ENCODE measurements at regions not wholly inside any gene's neighbourhood (a gene's known extent, or its start where the extent isn't known, plus 50 kb on each side); places are given as distances from the start of the nearest gene placed in this dataset.
"Not testable (repeated sequence)": the region's sequence is repeated elsewhere in the genome, so short reads cannot be mapped to it uniquely, and the experiment has no call there.

- Histone ChIP-seq H3K4me3 (peak overlapping the region; percentile 47), H3K4me1 (replicated peaks) (peaks cover 23% of the 10 kb centered on the region)
- H3K9me3 ChIP-seq (replicated peaks); H3K36me3 ChIP-seq; H3K27me3 ChIP-seq (replicated peaks); H3K27ac ChIP-seq: not testable (repeated sequence)
- peak in 1 of 2 experiments; percentile 33 for DNase-seq (ENCODE audit: low read depth in 1 of 2, low spot score in 2 of 2)
Observed at GRCh38 chr17:5772017-5772416, 187.7 kb upstream of the NLRP1 start.

GRCh38 chr17:5772720-5773119 is 188.4 kb upstream of the NLRP1 start:
- Histone ChIP-seq H3K27ac (peak overlapping the region; percentile 57), H3K9me3 (replicated peaks) (no peaks in the 10 kb centered on the region), H3K27me3 (replicated peaks) (no peaks in the 10 kb centered on the region), H3K4me3 (peak overlapping the region; percentile 47), H3K36me3 (no peaks in the 10 kb centered on the region), H3K4me1 (replicated peaks) (peaks cover 23% of the 10 kb centered on the region)
- peak; percentile 71 to 81 for DNase-seq (ENCODE audit: low read depth in 1 of 2, low spot score in 2 of 2)

- Histone ChIP-seq H3K27me3 (replicated peaks) (no peaks in the 10 kb centered on the region), H3K4me3 (no peak overlapping the region; the same call in 1 of the 2 replicates)
Observed at GRCh38 chr17:5773816-5774360, 189.6 kb upstream of the NLRP1 start.

GRCh38 chr17:5775098-5775497 is 190.8 kb upstream of the NLRP1 start:
- Histone ChIP-seq H3K36me3 (no peaks in the 10 kb centered on the region), H3K27me3 (replicated peaks) (no peaks in the 10 kb centered on the region), H3K9me3 (replicated peaks) (no peaks in the 10 kb centered on the region), H3K4me1 (replicated peaks) (peaks cover 26% of the 10 kb centered on the region), H3K27ac (no peak overlapping the region), H3K4me3 (no peak overlapping the region)
- no peak for DNase-seq (ENCODE audit: low read depth in 1 of 2, low spot score in 2 of 2)

More at GRCh38 chr17:5773816-5774360, 189.6 kb upstream of the NLRP1 start:
- no peaks in the 10 kb centered on the region for H3K36me3 ChIP-seq
- DNase-seq (ENCODE audit: low read depth in 1 of 2, low spot score in 2 of 2), result no peak
- H3K9me3 ChIP-seq (replicated peaks), result no peaks in the 10 kb centered on the region
- H3K4me1 ChIP-seq (replicated peaks), result peaks cover 23% of the 10 kb centered on the region
- no peak overlapping the region for H3K27ac ChIP-seq

GRCh38 chr17:5780476-5780875 is 196.2 kb upstream of the NLRP1 start:
- Histone ChIP-seq H3K27ac (peak overlapping the region; percentile 33; the same call in 1 of the 2 replicates), H3K4me3 (no peak overlapping the region), H3K27me3 (replicated peaks) (no peaks in the 10 kb centered on the region), H3K36me3 (0 out of 2 replicates have a peak, but pooled peaks cover 4% of the 10 kb centered on the region), H3K9me3 (replicated peaks) (0 out of 2 replicates have a peak, but pooled peaks cover 4% of the 10 kb centered on the region), H3K4me1 (replicated peaks) (peaks cover 36% of the 10 kb centered on the region)
- DNase-seq (ENCODE audit: low read depth in 1 of 2, low spot score in 2 of 2), result peak; percentile 42 to 72

GRCh38 chr17:5781236-5781927 is 197.1 kb upstream of the NLRP1 start:
- Histone ChIP-seq H3K36me3 (0 out of 2 replicates have a peak, but pooled peaks cover 4% of the 10 kb centered on the region), H3K9me3 (replicated peaks) (0 out of 2 replicates have a peak, but pooled peaks cover 4% of the 10 kb centered on the region), H3K4me1 (replicated peaks) (peaks cover 37% of the 10 kb centered on the region), H3K27me3 (replicated peaks) (no peaks in the 10 kb centered on the region), H3K4me3 (no peak overlapping the region), H3K27ac (no peak overlapping the region)
- no peak for DNase-seq (ENCODE audit: low read depth in 1 of 2, low spot score in 2 of 2)

- Histone ChIP-seq H3K36me3 (0 out of 2 replicates have a peak, but pooled peaks cover 4% of the 10 kb centered on the region), H3K27me3 (replicated peaks) (no peaks in the 10 kb centered on the region), H3K9me3 (replicated peaks) (0 out of 2 replicates have a peak, but pooled peaks cover 4% of the 10 kb centered on the region), H3K4me1 (replicated peaks) (peaks cover 47% of the 10 kb centered on the region), H3K27ac (no peak overlapping the region), H3K4me3 (no peak overlapping the region)
- DNase-seq (ENCODE audit: low read depth in 1 of 2, low spot score in 2 of 2), result no peak
Observed at GRCh38 chr17:5783269-5783668, 199.0 kb upstream of the NLRP1 start.

- H3K36me3 ChIP-seq, result 0 out of 2 replicates have a peak, but pooled peaks cover 4% of the 10 kb centered on the region
- DNase-seq (ENCODE audit: low read depth in 1 of 2, low spot score in 2 of 2), result no peak
Observed at GRCh38 chr17:5783851-5784250, 199.5 kb upstream of the NLRP1 start.

GRCh38 chr17:5784791-5785190 is 200.5 kb upstream of the NLRP1 start:
- Histone ChIP-seq H3K27me3 (replicated peaks) (no peaks in the 10 kb centered on the region), H3K27ac (peak overlapping the region; percentile 53), H3K4me3 (no peak overlapping the region), H3K9me3 (replicated peaks) (0 out of 2 replicates have a peak, but pooled peaks cover 4% of the 10 kb centered on the region), H3K36me3 (0 out of 2 replicates have a peak, but pooled peaks cover 4% of the 10 kb centered on the region), H3K4me1 (replicated peaks) (peaks cover 54% of the 10 kb centered on the region)
- DNase-seq (ENCODE audit: low read depth in 1 of 2, low spot score in 2 of 2), result no peak

More at GRCh38 chr17:5783851-5784250, 199.5 kb upstream of the NLRP1 start:
- Histone ChIP-seq H3K4me1 (replicated peaks) (peaks cover 53% of the 10 kb centered on the region), H3K27ac (no peak overlapping the region), H3K27me3 (replicated peaks) (no peaks in the 10 kb centered on the region), H3K9me3 (replicated peaks) (0 out of 2 replicates have a peak, but pooled peaks cover 4% of the 10 kb centered on the region), H3K4me3 (no peak overlapping the region)

- Histone ChIP-seq H3K27me3 (replicated peaks) (no peaks in the 10 kb centered on the region), H3K4me3 (no peak overlapping the region), H3K4me1 (replicated peaks) (peaks cover 49% of the 10 kb centered on the region), H3K9me3 (replicated peaks) (0 out of 2 replicates have a peak, but pooled peaks cover 4% of the 10 kb centered on the region), H3K27ac (peak overlapping the region; percentile 53), H3K36me3 (0 out of 2 replicates have a peak, but pooled peaks cover 4% of the 10 kb centered on the region)
- DNase-seq (ENCODE audit: low read depth in 1 of 2, low spot score in 2 of 2), result peak; percentile 66 to 76
Observed at GRCh38 chr17:5785338-5785737, 201.0 kb upstream of the NLRP1 start.

- H3K27ac ChIP-seq, result peak overlapping the region; percentile 53
- peak; percentile 33 to 59 for DNase-seq (ENCODE audit: low read depth in 1 of 2, low spot score in 2 of 2)
- 0 out of 2 replicates have a peak, but pooled peaks cover under 1% of the 10 kb centered on the region for H3K36me3 ChIP-seq
- H3K4me1 ChIP-seq (replicated peaks), result peaks cover 43% of the 10 kb centered on the region
- H3K9me3 ChIP-seq (replicated peaks), result 0 out of 2 replicates have a peak, but pooled peaks cover 4% of the 10 kb centered on the region
- H3K4me3 ChIP-seq, result no peak overlapping the region
- no peaks in the 10 kb centered on the region for H3K27me3 ChIP-seq (replicated peaks)
Observed at GRCh38 chr17:5785867-5786509, 201.7 kb upstream of the NLRP1 start.

- no peaks in the 10 kb centered on the region for H3K27me3 ChIP-seq (replicated peaks)
- peaks cover 39% of the 10 kb centered on the region for H3K4me1 ChIP-seq (replicated peaks)
- H3K9me3 ChIP-seq (replicated peaks), result 0 out of 2 replicates have a peak, but pooled peaks cover 4% of the 10 kb centered on the region
- H3K36me3 ChIP-seq, result peaks cover 3% of the 10 kb centered on the region; the same call in 1 of the 2 replicates
- no peak overlapping the region for H3K4me3 ChIP-seq
- H3K27ac ChIP-seq, result peak overlapping the region; percentile 4; the same call in 1 of the 2 replicates
- no peak for DNase-seq (ENCODE audit: low read depth in 1 of 2, low spot score in 2 of 2)
Observed at GRCh38 chr17:5786510-5786875, 202.2 kb upstream of the NLRP1 start.

GRCh38 chr17:5788266-5788900 is 204.1 kb upstream of the NLRP1 start:
- Histone ChIP-seq H3K27ac (no peak overlapping the region), H3K36me3 (peaks cover 11% of the 10 kb centered on the region; the same call in 1 of the 2 replicates), H3K27me3 (replicated peaks) (no peaks in the 10 kb centered on the region), H3K9me3 (replicated peaks) (no peaks in the 10 kb centered on the region), H3K4me1 (replicated peaks) (peaks cover 39% of the 10 kb centered on the region), H3K4me3 (no peak overlapping the region)
- peak; percentile 23 to 55 for DNase-seq (ENCODE audit: low read depth in 1 of 2, low spot score in 2 of 2)
